Left renal cortex interstitium (tissue), 4 donors: ENCODE measurements at regions not wholly inside any gene's neighbourhood (a gene's known extent, or its start where the extent isn't known, plus 50 kb on each side); places are given as distances from the start of the nearest gene placed in this dataset.
"Not testable (repeated sequence)": the region's sequence is repeated elsewhere in the genome, so short reads cannot be mapped to it uniquely, and the experiment has no call there.

Experiments used
- DNase-seq, 4 donors: peaks; one replicate each; pipeline ENCODE4 v3.0.0-alpha.2; 2013; ENCODE audit warnings: low read depth in 4 of 4, low spot score in 2 of 4, missing footprints in 1 of 4

DNA sequence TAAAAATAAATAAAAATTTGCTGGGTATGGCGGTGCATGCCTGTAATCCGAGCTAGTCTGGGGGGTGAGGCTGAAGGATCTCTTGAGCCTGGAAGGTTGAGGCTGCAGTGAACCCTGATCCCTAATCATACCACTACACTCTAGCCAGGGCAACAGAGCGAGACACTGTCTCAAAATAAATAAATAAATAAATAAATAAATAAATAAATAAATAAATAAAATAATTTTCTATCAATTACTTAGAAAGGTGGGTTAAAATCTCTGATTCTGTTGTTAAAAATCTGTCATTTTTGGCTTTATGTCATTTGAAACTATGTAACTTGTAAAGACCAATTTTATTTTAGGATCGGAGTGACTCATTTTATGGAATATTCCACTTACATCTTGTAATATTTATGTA is 958.6 kb downstream of the NXPH1 start:
- DNase-seq: no peak

DNA sequence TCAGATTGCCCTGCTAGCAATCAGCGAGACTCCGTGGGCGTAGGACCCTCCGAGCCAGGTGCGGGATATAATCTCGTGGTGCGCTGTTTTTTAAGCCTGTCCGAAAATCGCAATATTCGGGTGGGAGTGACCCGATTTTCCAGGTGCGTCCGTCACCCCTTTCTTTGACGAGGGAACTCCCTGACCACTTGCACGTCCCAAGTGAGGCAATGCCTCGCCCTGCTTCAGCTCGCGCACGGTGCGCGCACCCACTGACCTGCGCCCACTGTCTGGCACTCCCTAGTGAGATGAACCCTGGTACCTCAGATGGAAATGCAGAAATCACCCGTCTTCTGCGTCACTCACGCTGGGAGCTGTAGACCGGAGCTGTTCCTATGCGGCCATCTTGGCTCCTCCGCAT is 971.0 kb downstream of the NXPH1 start:
- DNase-seq: not testable (repeated sequence)

DNA sequence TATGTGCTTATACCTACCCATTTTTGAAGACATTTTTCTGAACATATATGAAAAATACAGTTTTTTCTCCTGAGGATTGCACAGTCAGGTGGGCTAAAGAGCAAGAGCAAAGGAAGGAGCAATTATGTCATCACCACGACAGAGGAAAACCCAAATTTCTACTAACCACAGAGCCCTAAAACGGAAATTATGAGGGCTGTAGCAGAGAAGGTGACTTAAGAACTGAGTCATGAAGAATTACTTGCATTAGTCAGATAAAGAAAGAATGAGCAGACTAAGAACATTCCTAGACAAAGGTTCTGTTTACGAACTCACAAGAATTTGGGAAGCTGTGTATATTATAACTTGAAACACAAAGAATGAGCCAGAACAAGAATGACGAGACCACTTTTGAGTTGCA is 974.4 kb downstream of the NXPH1 start:
- no peak for DNase-seq

DNA sequence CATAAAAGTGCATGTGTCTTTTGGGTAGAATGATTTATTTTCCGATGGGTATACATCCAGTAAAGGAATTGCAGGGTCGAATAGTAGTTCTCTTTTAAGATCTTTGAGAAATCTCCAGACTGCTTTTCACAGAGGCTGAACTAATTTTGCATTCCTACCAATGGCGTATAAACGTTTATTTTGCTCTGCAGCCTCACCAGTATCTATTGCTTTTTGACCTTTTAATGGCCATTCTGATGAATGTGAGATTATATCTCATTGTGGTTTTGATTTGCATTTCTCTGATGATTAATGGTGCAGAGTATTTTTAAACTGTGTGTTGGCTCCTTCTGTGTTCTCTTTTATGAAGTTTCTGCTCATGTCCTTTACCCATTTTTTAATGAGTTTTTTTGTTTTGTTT is 1020.1 kb downstream of the NXPH1 start:
- DNase-seq: no peak

DNA sequence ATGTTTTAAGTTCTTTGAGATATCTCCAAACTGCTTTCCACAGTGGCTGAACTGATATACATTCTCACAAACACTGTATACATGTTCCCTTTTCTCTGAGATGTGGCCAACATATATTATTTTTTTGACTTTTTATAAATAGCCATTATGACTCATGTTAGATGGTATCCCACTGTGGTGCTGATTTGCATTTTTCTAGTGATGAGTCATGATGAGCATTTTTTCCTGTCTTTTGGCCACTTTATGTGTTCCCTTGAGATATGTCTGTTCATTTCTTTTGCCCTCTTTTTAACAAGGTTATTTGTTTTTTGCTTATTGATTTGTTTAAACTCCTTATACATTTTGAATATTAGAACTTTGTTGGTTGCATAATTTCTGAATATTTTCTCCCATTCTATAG is 1055.1 kb downstream of the NXPH1 start:
- DNase-seq: no peak

DNA sequence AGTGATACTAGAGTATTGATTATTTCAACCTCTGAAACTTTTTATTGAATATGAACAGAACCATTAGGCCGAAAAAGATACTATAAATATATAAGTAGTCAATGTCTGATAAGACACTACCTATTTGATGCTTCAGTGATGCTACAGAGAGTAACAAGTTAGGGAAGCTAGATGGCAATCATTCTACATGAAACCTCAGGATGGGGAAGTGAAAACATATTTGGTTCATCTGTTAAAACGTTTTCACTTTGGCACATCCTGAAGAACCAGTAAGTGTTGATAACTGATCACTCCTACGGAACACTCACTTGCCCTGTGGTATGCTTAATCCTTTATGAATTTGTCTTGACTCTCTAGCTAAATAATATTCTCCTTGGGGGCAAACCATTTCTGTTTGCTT is 1064.9 kb downstream of the NXPH1 start:
- DNase-seq: no peak

DNA sequence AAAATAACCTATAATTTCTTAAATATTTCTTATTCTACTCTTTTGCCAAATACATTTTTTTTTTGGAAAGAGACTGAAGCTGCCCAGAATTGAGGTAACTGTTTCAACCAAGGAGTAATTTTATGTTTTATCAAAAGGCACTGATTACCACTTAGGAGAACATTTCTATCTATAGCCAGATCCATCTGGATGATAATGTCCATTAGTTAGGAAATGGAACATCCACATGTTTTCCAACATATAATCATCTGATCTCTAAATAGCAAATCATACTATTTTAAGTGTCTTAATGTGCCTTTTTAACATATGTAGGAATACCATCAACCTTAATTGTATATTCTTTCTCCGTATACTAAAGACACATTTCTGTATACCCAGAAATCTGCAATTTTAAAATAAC is 1068.9 kb downstream of the NXPH1 start:
- DNase-seq: no peak

DNA sequence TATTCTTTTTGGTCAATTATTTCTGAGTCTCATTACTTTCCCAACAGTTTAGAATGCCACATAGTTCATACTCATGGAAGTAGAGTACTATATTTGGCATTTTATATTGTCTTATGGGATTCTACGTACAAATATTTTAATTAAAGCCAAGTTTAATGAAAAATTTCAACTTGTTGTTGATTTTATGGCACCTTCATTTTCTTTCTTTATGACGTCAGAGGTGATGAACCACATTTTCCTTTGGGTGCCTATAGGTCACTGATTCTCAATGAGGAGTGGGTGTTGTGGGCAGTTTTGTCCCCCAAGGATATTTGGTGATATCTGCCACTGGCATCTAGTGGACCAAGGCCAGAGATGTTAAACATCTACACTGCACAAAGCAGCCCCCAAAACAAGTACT is 1071.3 kb downstream of the NXPH1 start:
- no peak for DNase-seq

DNA sequence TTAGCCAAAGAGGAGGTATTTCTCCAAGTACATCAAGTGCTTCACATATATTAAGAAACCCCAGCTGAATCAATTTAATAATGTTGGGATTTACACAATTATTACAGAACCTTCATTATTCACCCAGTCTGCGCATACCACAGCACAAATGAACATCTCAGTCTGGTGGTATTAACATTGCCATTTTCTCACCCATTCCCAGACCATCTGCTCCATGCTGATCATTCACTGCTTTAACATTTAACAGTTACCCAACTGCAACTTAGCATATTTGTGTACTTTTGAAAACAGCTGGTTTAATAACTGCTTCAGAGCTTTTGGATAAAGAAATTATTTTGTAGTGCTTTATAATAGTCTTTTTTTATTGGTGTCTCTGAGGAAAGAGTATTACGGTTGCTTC is 1072.1 kb downstream of the NXPH1 start:
- no peak for DNase-seq

DNA sequence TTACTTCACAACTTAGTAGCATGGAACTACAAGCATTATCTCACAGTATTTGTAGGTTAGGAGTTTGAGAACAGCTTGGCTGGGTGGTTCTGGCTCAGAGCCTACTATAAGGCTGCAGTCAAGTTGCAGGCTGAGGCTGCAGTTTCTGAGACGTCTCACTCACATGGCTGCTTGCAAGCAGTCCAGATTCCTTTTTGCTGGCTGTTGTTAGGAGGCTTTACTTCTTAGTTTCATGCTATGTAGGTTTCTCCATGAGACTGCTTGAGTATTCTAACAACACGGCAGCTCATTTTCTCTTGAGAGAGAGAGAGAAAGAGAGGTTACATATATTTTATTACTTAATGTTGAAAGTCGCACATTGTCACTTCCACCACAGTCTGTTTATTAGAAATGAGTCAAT is 1073.9 kb downstream of the NXPH1 start:
- no peak for DNase-seq

DNA sequence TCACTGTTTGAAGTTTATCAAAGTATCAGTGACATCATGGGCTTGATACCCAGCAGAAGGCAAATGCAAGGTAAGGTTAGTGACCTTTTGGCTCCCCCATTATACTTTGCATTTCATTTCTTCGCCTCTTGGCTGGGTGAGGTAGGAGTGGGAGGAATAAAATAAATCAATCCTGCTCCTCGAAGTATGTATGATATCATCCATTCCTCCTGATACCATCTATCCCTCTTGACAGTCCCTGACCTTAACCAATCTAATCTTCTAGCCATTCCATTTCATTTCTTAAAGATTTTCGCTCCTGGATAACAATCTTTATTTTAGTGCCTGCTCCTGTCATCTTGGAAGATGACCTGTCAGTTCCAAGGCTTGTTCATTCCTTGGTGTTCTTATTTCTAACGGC is 1083.3 kb downstream of the NXPH1 start:
- DNase-seq: no peak

DNA sequence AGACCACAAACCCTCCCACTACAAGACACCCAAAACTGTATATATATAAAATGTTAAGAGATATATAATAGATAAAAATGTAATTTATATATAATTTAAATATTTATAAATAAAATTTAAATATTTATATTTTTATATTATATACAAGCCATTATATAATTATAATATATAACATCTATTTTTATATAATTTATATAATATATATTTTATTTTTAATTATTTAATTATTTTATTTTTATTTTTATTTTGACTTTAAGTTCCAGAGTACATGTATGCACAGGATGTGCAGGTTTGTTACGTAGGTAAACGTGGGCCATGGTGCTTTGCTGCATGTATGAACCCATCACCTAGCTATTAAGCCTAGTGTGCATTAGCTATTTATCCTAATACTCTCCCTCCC is 1090.2 kb downstream of the NXPH1 start:
- no peak for DNase-seq

DNA sequence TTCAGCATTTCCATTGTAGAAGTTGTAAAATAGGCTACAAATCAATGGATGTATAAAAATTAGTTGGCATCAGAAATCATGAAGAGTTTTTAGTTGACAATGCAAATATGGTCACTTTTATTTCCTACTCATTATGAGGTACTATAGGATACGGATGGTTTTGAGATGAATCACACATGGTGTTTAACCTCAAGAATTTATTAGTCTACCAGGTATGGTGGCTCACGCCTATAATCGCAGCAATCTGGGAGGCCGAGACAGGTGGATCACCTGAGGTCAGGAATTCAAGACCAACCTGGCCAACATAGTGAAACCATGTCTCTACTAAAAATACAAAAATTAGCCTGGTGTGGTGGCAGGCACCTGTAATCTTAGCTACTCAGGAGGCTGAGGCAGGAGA is 1119.0 kb downstream of the NXPH1 start:
- DNase-seq: not testable (repeated sequence)

DNA sequence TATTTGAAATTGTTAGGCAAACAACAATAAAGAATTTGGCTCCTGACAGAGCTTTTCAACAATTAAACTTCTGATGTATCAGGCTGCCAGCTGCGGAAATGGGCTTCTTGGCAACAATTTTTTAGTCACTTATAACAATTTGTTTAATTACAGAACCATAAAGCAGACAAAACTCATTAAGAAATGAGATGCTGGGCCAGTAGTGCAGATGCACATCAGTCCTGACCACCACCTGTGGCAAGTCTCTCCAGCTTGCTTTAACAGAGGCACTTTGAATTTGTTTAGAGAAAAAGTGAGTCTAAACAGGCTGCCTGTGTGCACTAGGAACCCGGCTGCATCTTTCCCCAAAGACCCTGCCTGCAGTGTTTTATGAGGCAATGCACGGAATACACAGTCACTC is 1124.4 kb downstream of the NXPH1 start:
- no peak for DNase-seq

DNA sequence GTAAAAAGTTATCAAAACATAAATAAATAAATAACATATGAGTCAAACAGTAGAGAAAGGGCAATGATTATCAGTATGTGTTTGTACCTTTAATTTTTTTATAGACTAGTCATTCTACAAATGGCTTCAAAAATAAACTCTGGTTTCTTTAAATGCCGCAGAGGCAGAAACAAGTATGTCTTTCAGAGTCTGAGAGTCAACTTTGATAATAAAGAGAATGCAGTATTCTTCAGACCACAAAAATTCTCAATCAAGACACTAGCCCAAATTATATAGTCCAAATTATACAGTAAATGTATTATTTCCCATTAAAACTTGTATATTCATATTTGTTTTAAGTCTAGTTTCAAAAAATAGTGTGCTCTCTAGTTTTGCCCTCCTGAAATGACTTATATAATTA is 1142.3 kb downstream of the NXPH1 start:
- DNase-seq: no peak

DNA sequence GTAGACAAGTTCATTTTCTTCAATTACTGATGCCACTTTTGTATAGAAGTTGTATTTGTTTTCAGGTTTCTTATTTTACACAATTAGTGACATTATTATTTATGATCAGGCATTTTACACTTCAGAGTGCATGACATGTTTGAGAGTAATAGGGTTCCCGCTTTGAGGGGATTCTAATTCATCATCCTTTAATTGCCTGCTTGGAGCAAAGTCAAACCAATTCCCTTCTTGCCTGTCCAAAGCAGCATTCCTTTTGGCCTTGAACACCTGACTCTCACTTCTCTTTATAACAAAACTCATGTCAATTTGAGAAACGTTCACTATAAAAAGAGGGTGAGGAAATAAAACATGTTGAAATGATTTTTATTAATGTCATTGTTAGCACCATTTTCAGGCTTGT is 1149.4 kb downstream of the NXPH1 start:
- no peak for DNase-seq

DNA sequence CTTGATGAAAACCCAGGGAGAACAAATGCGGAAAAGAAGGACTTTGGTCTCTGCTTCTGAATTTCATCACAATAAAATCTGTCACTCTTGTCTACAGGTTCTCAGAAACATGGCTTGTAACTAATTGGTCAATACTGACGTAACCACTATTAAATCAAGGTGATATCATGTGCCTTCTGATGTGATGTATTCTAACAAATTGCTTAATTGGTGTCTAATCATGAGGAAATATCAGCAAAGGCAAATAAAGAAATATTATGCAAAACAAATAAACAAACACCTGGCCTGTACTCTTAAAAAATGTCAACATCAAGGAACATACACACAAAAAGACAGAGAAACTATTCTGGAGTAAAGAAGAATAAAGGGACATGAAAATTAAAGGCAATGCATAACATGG is 1165.0 kb downstream of the NXPH1 start:
- no peak for DNase-seq

DNA sequence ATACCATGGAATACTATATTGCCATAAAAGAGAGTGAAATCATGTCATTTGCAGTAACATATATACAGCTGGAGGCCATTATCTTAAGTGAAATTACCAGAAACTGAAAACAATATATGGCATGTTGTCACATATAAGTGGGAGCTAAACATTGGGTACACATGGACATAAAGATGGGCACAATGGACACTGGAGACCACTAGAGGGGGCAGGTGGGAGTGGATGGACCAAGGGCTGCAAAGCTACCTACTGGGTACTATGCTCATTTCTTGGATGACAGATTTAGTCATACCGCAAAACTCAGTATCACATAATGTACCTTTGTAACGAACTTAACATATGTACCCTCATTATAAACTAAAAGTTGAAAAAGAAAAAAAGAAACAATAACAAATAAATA is 1167.6 kb downstream of the NXPH1 start:
- DNase-seq: no peak

DNA sequence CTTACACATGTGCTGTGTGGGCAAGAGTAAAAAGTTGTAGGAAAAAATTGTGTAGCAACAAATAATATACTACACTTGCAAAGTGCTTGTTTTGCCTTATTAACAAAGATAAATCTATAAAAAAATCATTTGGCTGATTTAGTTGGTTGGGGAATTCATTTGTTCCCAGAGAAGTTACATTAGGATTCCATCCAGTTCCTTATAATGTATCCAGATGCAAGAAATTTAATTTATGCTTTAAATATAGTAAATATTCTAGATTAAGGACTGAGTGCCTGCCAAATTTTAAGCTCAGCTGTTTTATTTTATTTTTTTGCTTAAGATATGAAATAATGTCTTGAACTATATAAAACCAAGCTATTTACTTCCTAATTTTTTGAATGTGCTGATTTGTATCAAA is 1169.9 kb downstream of the NXPH1 start:
- no peak for DNase-seq

DNA sequence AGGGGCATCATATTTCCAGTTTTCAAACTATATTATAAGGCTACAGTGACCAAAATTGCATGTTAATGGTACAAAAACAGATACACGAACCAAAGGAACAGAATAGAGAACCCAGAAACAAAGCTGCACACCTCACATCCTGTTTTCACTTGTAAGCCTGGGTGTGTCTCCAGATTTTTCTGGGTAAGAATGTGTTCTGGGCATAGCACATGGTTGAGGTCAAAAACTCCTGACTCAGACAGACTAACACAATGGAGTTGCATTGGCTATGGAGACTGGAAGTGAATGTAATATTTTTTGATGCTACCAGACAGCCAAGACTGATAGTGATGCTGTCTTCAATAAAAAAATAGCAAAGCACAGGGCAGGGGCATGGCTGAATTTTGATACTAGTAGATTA is 1175.2 kb downstream of the NXPH1 start:
- no peak for DNase-seq

DNA sequence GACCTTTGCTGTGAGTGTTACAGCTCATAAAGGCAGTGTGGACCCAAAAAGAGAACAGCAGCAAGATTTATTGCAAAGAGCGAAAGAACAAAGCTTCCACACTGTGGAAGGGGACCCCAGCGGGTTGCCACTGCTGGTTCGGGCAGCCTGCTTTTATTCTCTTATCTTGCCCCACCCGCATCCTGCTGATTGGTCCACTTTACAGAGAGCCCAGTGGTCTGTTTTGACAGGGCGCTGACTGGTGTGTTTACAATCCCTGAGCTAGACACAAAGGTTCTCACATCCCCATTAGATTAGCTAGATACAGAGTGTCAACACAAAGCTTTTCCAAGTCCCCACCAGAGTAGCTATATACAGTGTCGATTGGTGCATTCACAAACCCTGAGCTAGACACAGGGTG is 1187.5 kb downstream of the NXPH1 start:
- DNase-seq: not testable (repeated sequence)

DNA sequence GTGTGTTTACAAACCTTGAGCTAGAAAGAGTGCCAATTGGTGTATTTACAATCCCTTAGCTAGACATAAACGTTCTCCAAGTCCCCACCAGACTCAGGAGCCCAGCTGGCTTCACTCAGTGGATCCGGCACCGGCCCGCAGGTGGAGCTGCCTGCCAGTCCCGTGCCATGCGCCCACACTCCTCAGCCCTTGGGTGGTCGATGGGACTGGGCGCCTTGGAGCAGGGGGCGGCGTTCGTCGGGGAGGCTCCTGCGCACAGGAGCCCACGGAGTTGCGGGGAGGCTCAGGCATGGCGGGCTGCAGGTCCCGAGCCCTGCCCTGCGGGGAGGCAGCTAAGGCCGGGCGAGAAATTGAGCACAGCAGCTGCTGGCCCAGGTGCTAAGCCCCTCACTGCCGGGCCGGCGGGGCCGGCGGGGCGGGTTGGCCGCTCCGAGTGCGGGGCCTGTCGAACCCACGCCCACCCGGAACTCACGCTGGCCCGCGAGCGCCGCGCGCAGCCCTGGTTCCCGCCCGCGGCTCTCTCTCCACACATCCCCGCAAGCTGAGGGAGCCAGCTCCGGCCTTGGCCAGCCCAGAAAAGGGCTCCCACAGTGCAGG is 1188.0 kb downstream of the NXPH1 start:
- not testable (repeated sequence) for DNase-seq

DNA sequence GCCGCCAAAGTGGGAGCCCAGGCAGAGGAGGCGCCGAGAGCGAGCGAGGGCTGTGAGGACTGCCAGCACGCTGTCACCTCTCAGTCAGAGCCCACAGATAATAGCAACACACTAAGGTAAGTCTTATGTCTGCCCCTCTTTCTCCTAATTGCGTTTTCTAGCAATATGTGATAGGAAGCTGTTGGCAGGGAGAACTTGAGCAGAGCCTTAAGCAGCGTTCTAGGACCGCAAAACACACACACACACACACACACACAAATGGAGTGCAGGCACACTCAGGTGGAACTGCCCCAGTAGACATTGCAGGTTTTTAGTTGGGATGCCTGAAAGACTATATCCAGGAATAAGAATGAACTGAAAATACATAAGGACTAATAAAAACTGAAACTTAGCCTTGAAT is 1188.5 kb downstream of the NXPH1 start:
- DNase-seq: no peak
